ENCODE measurements at regions not wholly inside any gene's neighbourhood (a gene's known extent, or its start where the extent isn't known, plus 50 kb on each side); places are given as distances from the start of the nearest gene placed in this dataset.

- no TSS peak for BruUV-seq (replicated peaks)
- ChIA-PET POLR2A (ENCODE audit: low non-redundant PET) (no interaction called here), CTCF (no interaction called here)
- Histone ChIP-seq H3K9me3 (ENCODE audit: low read depth, low read length, poor library complexity, severe bottlenecking) (no peaks in the 10 kb centered on the region), H3K4me3 (ENCODE audit: low read depth, low read length, poor library complexity, severe bottlenecking) (no peak overlapping the region), H3K4me1 (ENCODE audit: insufficient read depth, low read length, poor library complexity, severe bottlenecking) (no peaks in the 10 kb centered on the region), H3K27me3 (replicated peaks; ENCODE audit: insufficient read depth, low read depth, low read length, poor library complexity) (no peaks in the 10 kb centered on the region), H3K27ac (ENCODE audit: low read depth, low read length, poor library complexity, severe bottlenecking) (no peak overlapping the region), H3K36me3 (ENCODE audit: insufficient read depth, low read length, poor library complexity, severe bottlenecking) (no peaks in the 10 kb centered on the region)
- no peak for DNase-seq (ENCODE audit: low spot score)
- intact Hi-C loops (cut with micrococcal nuclease; ENCODE audit: unreplicated experiment) = no loop called here
- no peak for TF ChIP-seq EZH2 (IDR thresholded peaks at IDR 0.05; ENCODE audit: borderline replicate concordance, low read depth, low read length, poor library complexity, severe bottlenecking)
- TF ChIP-seq CTCF (conservative IDR thresholded peaks at IDR 0.05; ENCODE audit: low read depth, low read length) = no peak
Measured at GRCh38 chr7:68200051-68200670, 1203.5 kb downstream of the TYW1 start.

DNA sequence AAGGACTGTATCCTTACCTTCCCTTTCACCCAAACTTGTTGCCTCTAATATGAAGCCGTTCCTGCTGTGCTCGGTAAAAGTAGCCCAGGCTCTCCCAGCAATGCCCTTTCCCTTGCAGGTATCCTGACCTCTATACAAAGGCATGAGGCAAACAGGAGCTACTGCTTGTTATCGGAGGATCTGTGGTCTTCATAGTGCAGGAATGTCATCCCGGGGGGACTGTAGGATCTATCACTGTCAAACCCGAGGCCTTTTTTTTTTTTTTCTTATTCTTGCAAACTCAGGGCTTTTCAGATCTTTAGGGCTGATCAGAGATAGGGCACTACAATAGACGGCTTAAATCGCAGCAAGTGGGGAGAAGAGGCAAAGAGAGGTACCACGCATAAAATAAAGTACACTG, 1206.6 kb downstream of the TYW1 start:
- Histone ChIP-seq H3K9me3 (ENCODE audit: low read depth, low read length, poor library complexity, severe bottlenecking) (no peaks in the 10 kb centered on the region), H3K27me3 (replicated peaks; ENCODE audit: insufficient read depth, low read depth, low read length, poor library complexity) (no peaks in the 10 kb centered on the region), H3K27ac (ENCODE audit: low read depth, low read length, poor library complexity, severe bottlenecking) (no peak overlapping the region), H3K4me3 (ENCODE audit: low read depth, low read length, poor library complexity, severe bottlenecking) (no peak overlapping the region), H3K36me3 (ENCODE audit: insufficient read depth, low read length, poor library complexity, severe bottlenecking) (no peaks in the 10 kb centered on the region), H3K4me1 (ENCODE audit: insufficient read depth, low read length, poor library complexity, severe bottlenecking) (no peaks in the 10 kb centered on the region)
- CTCF ChIA-PET = no interaction called here
- DNase-seq (ENCODE audit: low spot score) = no peak
- intact Hi-C loops (cut with micrococcal nuclease; ENCODE audit: unreplicated experiment) = no loop called here
- POLR2A ChIA-PET (ENCODE audit: low non-redundant PET) = no interaction called here
- no TSS peak for BruUV-seq (replicated peaks)
- TF ChIP-seq EZH2 (IDR thresholded peaks at IDR 0.05; ENCODE audit: borderline replicate concordance, low read depth, low read length, poor library complexity, severe bottlenecking) = no peak
- no peak for TF ChIP-seq CTCF (conservative IDR thresholded peaks at IDR 0.05; ENCODE audit: low read depth, low read length)

GRCh38 chr7:68205826-68206225, 1209.2 kb downstream of the TYW1 start:
- BruUV-seq (replicated peaks) = no TSS peak
- Histone ChIP-seq H3K4me3 (ENCODE audit: low read depth, low read length, poor library complexity, severe bottlenecking) (no peak overlapping the region), H3K36me3 (ENCODE audit: insufficient read depth, low read length, poor library complexity, severe bottlenecking) (no peaks in the 10 kb centered on the region), H3K9me3 (ENCODE audit: low read depth, low read length, poor library complexity, severe bottlenecking) (no peaks in the 10 kb centered on the region), H3K27ac (ENCODE audit: low read depth, low read length, poor library complexity, severe bottlenecking) (no peak overlapping the region), H3K4me1 (ENCODE audit: insufficient read depth, low read length, poor library complexity, severe bottlenecking) (no peaks in the 10 kb centered on the region), H3K27me3 (replicated peaks; ENCODE audit: insufficient read depth, low read depth, low read length, poor library complexity) (no peaks in the 10 kb centered on the region)
- intact Hi-C loops (cut with micrococcal nuclease; ENCODE audit: unreplicated experiment) = no loop called here
- CTCF ChIA-PET = no interaction called here
- TF ChIP-seq CTCF (conservative IDR thresholded peaks at IDR 0.05; ENCODE audit: low read depth, low read length) (no peak), EZH2 (IDR thresholded peaks at IDR 0.05; ENCODE audit: borderline replicate concordance, low read depth, low read length, poor library complexity, severe bottlenecking) (no peak)
- POLR2A ChIA-PET (ENCODE audit: low non-redundant PET) = no interaction called here
- no peak for DNase-seq (ENCODE audit: low spot score)

All from A673 (cell line).